ENCODE measurements at regions not wholly inside any gene's neighbourhood (a gene's known extent, or its start where the extent isn't known, plus 50 kb on each side); places are given as distances from the start of the nearest gene placed in this dataset.

- no peaks in the 10 kb centered on the region for H3K27me3 ChIP-seq
- H3K27ac ChIP-seq = no peak overlapping the region
- intact Hi-C loops (cut with DNase I) = no loop called here
- no peak for DNase-seq (ENCODE audit: low spot score in 2 of 2)
- no peak overlapping the region for H3K4me3 ChIP-seq
- H3K4me1 ChIP-seq = no peaks in the 10 kb centered on the region
- no peaks in the 10 kb centered on the region for H3K9me3 ChIP-seq
- no peaks in the 10 kb centered on the region for H3K36me3 ChIP-seq
- TF ChIP-seq CTCF (IDR thresholded peaks at IDR 0.05) = no peak
Observed at GRCh38 chr11:22567759-22568158, 57.9 kb downstream of the FANCF start.

- intact Hi-C loops (cut with DNase I) = no loop called here
- no peak for DNase-seq (ENCODE audit: low spot score in 2 of 2)
- no peaks in the 10 kb centered on the region for H3K4me1 ChIP-seq
- H3K9me3 ChIP-seq = no peaks in the 10 kb centered on the region
- no peaks in the 10 kb centered on the region for H3K36me3 ChIP-seq
- no peak overlapping the region for H3K4me3 ChIP-seq
- H3K27ac ChIP-seq = no peak overlapping the region
- H3K27me3 ChIP-seq = no peaks in the 10 kb centered on the region
- TF ChIP-seq CTCF (IDR thresholded peaks at IDR 0.05) = no peak
Observed at GRCh38 chr11:22566293-22566692, 59.3 kb downstream of the FANCF start.

- intact Hi-C loops (cut with DNase I) = no loop called here
- no peaks in the 10 kb centered on the region for H3K27me3 ChIP-seq
- TF ChIP-seq CTCF (IDR thresholded peaks at IDR 0.05) = no peak
- H3K27ac ChIP-seq = no peak overlapping the region
- no peaks in the 10 kb centered on the region for H3K4me1 ChIP-seq
- no peaks in the 10 kb centered on the region for H3K36me3 ChIP-seq
- H3K9me3 ChIP-seq = no peaks in the 10 kb centered on the region
- DNase-seq (ENCODE audit: low spot score in 2 of 2) = no peak
- no peak overlapping the region for H3K4me3 ChIP-seq
Observed at GRCh38 chr11:22561283-22561682, 64.3 kb downstream of the FANCF start.

GRCh38 chr11:22559416-22559815 is 66.2 kb downstream of the FANCF start:
- TF ChIP-seq CTCF (IDR thresholded peaks at IDR 0.05) = no peak
- no peaks in the 10 kb centered on the region for H3K36me3 ChIP-seq
- intact Hi-C loops (cut with DNase I) = no loop called here
- H3K4me1 ChIP-seq = no peaks in the 10 kb centered on the region
- H3K9me3 ChIP-seq = no peaks in the 10 kb centered on the region
- no peaks in the 10 kb centered on the region for H3K27me3 ChIP-seq
- H3K27ac ChIP-seq = no peak overlapping the region
- no peak overlapping the region for H3K4me3 ChIP-seq
- DNase-seq (ENCODE audit: low spot score in 2 of 2) = no peak

- Histone ChIP-seq H3K36me3 (no peaks in the 10 kb centered on the region), H3K27ac (no peak overlapping the region), H3K9me3 (no peaks in the 10 kb centered on the region), H3K27me3 (no peaks in the 10 kb centered on the region), H3K4me1 (no peaks in the 10 kb centered on the region), H3K4me3 (no peak overlapping the region)
- TF ChIP-seq CTCF (IDR thresholded peaks at IDR 0.05) = no peak
- intact Hi-C loops (cut with DNase I) = no loop called here
- DNase-seq (ENCODE audit: low spot score in 2 of 2) = no peak
Observed at GRCh38 chr11:22558664-22559063, 67.0 kb downstream of the FANCF start.

GRCh38 chr11:22556381-22556780 is 69.2 kb downstream of the FANCF start:
- Histone ChIP-seq H3K9me3 (no peaks in the 10 kb centered on the region), H3K27ac (no peak overlapping the region), H3K4me1 (no peaks in the 10 kb centered on the region), H3K4me3 (no peak overlapping the region), H3K27me3 (no peaks in the 10 kb centered on the region), H3K36me3 (no peaks in the 10 kb centered on the region)
- TF ChIP-seq CTCF (IDR thresholded peaks at IDR 0.05) = no peak
- DNase-seq (ENCODE audit: low spot score in 2 of 2) = no peak
- intact Hi-C loops (cut with DNase I) = no loop called here

All from ascending aorta (tissue), 2 donors.